Keratinocyte (primary cell): ENCODE measurements at regions not wholly inside any gene's neighbourhood (a gene's known extent, or its start where the extent isn't known, plus 50 kb on each side); places are given as distances from the start of the nearest gene placed in this dataset.

ENCODE experiments used
- EZH2 ChIP-seq: IDR thresholded peaks from one replicate; pipeline ENCODE4 v1.6.1; 2012; ENCODE audit warnings: inconsistent platforms, mild to moderate bottlenecking, low read length, moderate library complexity
- TF ChIP-seq, protein P1 (sequence below), 3 experiments: IDR thresholded peaks in 1 of 3; conservative IDR thresholded peaks in 1 of 3; optimal IDR thresholded peaks in 1 of 3; 2 replicates in 2 of 3; 3 replicates in 1 of 3; pipeline versions ENCODE3 to v1.5.1; 2011; ENCODE audit warnings: low read length in 3 of 3, mild to moderate bottlenecking in 3 of 3, moderate library complexity in 2 of 3, control low read depth in 1 of 3, inconsistent platforms in 1 of 3; ENCODE audit not compliant: insufficient read depth in 2 of 3; ENCODE audit errors: extremely low read depth in 1 of 3

GRCh38 chr4:143084566-143084965 lies 100.2 kb upstream of the USP38 start:
- TF ChIP-seq, protein P1, sequence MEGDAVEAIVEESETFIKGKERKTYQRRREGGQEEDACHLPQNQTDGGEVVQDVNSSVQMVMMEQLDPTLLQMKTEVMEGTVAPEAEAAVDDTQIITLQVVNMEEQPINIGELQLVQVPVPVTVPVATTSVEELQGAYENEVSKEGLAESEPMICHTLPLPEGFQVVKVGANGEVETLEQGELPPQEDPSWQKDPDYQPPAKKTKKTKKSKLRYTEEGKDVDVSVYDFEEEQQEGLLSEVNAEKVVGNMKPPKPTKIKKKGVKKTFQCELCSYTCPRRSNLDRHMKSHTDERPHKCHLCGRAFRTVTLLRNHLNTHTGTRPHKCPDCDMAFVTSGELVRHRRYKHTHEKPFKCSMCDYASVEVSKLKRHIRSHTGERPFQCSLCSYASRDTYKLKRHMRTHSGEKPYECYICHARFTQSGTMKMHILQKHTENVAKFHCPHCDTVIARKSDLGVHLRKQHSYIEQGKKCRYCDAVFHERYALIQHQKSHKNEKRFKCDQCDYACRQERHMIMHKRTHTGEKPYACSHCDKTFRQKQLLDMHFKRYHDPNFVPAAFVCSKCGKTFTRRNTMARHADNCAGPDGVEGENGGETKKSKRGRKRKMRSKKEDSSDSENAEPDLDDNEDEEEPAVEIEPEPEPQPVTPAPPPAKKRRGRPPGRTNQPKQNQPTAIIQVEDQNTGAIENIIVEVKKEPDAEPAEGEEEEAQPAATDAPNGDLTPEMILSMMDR (optimal IDR thresholded peaks at IDR 0.05 in 1 of 3, IDR thresholded peaks at IDR 0.05 in 1 of 3, conservative IDR thresholded peaks at IDR 0.05 in 1 of 3; ENCODE audit: extremely low read depth in 1 of 3, insufficient read depth in 2 of 3, low read length in 3 of 3): no peak
- no peak for TF ChIP-seq EZH2
